ENCODE measurements at regions not wholly inside any gene's neighbourhood (a gene's known extent, or its start where the extent isn't known, plus 50 kb on each side); places are given as distances from the start of the nearest gene placed in this dataset.

GRCh38 chr3:159771865-159772611 is 216.6 kb upstream of the IL12A start:
- Mint-ChIP-seq H3K27me3 (peaks cover 58% of the 10 kb centered on the region), H3K27ac (no peak overlapping the region), H3K4me1 (no peaks in the 10 kb centered on the region), H3K36me3 (ENCODE audit: low read depth) (no peaks in the 10 kb centered on the region), H3K4me3 (no peak overlapping the region)
- H3K9me3 ChIP-seq (ENCODE audit: control insufficient read depth, low read length, poor library complexity, severe bottlenecking), result no peaks in the 10 kb centered on the region
- ATAC-seq (no peak), DNase-seq (no peak)

GRCh38 chr3:159773706-159774105 is 214.9 kb upstream of the IL12A start:
- H3K9me3 ChIP-seq (ENCODE audit: control insufficient read depth, low read length, poor library complexity, severe bottlenecking), result no peaks in the 10 kb centered on the region
- H3K27ac Mint-ChIP-seq, result no peak overlapping the region
- no peaks in the 10 kb centered on the region for H3K36me3 Mint-ChIP-seq (ENCODE audit: low read depth)
- no peaks in the 10 kb centered on the region for H3K4me1 Mint-ChIP-seq
- no peak overlapping the region for H3K4me3 Mint-ChIP-seq
- H3K27me3 Mint-ChIP-seq, result peaks cover 47% of the 10 kb centered on the region
- no peak for DNase-seq
- no peak for ATAC-seq

GRCh38 chr3:159775372-159775961 is 213.2 kb upstream of the IL12A start:
- Mint-ChIP-seq H3K27me3 (peaks cover 57% of the 10 kb centered on the region), H3K27ac (no peak overlapping the region), H3K4me3 (no peak overlapping the region), H3K4me1 (no peaks in the 10 kb centered on the region), H3K36me3 (ENCODE audit: low read depth) (no peaks in the 10 kb centered on the region)
- no peak for DNase-seq
- no peaks in the 10 kb centered on the region for H3K9me3 ChIP-seq (ENCODE audit: control insufficient read depth, low read length, poor library complexity, severe bottlenecking)
- no peak for ATAC-seq

DNA sequence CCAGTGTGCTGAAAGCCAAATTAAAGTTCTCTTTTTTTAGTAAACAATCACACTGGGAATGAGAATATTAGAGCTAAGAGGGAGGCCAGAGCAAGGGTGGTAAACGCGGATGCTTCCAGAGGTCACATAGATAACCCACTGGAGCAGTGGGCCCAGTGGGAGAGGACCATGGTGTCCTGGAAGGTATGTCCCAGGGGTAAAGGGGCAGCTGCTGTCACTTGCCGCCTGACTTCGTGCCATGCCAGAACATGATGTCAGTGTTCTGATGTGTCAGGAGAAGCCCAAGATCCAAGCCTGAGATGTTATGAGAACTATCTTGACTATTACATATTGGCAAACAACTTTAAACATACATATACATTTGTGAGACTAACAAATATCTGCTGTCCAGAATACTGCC is 211.9 kb upstream of the IL12A start:
- Mint-ChIP-seq H3K27me3 (peaks cover 57% of the 10 kb centered on the region), H3K4me1 (no peaks in the 10 kb centered on the region), H3K4me3 (no peak overlapping the region), H3K27ac (no peak overlapping the region), H3K36me3 (ENCODE audit: low read depth) (no peaks in the 10 kb centered on the region)
- DNase-seq (no peak), ATAC-seq (no peak)
- H3K9me3 ChIP-seq (ENCODE audit: control insufficient read depth, low read length, poor library complexity, severe bottlenecking), result no peaks in the 10 kb centered on the region

DNA sequence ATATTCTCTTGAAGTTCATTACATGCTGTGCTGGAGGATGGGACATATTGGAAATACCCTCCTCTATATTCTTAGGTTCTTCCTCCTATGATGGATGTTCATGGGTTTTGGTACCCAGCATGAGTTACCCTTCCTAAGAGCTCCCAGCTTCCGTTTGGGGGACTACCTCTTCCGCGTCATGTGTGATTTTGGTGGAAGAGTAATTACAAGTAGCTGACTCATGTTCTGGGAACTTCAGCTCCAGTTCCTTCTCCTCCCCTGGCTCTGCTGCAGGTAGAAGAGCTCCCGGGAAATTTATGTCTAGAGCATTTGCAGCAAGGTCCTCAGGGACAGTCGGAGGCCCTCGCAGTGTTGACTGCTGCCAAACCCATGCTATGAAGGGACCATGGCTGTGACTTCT is 208.8 kb upstream of the IL12A start:
- DNase-seq (no peak), ATAC-seq (no peak)
- Mint-ChIP-seq H3K27ac (no peak overlapping the region), H3K36me3 (ENCODE audit: low read depth) (no peaks in the 10 kb centered on the region), H3K4me1 (no peaks in the 10 kb centered on the region), H3K4me3 (no peak overlapping the region), H3K27me3 (peaks cover 63% of the 10 kb centered on the region)
- H3K9me3 ChIP-seq (ENCODE audit: control insufficient read depth, low read length, poor library complexity, severe bottlenecking), result no peaks in the 10 kb centered on the region

GRCh38 chr3:159781867-159782266 is 206.8 kb upstream of the IL12A start:
- ATAC-seq (no peak), DNase-seq (no peak)
- Mint-ChIP-seq H3K27me3 (peaks cover 49% of the 10 kb centered on the region), H3K27ac (no peak overlapping the region), H3K36me3 (ENCODE audit: low read depth) (no peaks in the 10 kb centered on the region), H3K4me3 (no peak overlapping the region), H3K4me1 (no peaks in the 10 kb centered on the region)
- no peaks in the 10 kb centered on the region for H3K9me3 ChIP-seq (ENCODE audit: control insufficient read depth, low read length, poor library complexity, severe bottlenecking)

DNA sequence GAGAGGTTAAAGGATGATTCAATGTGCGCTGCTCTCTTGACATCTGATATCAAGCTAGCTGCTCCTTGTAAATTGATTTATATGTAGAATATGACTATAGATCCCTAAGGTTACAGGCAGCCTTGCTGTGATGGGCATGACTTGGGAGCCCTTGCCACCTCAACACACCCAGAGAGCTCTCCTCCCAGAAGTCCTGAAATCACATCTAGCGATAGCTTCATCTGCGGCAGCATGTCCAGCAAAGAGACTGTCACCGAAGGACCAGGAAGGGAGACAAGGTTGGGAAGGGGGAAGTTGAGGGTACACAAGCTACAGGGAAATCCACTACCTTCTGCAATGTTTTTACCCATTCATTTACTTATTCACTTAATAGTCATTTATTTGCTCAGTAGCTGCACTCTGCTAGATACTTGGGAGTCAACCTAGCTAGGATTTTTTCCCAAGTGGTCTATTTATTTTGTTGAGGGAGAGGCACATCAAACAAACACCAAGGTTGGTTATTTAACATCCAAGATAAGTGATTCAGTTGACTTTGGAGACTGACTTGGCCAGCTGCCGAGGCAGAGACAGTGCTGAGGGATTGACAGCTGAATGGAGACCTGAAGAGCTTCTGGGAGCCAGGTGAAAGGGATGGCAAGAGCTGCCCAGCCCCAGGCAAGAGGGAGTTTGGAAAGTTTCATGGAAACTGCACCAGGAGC is 205.8 kb upstream of the IL12A start:
- Mint-ChIP-seq H3K36me3 (ENCODE audit: low read depth) (no peaks in the 10 kb centered on the region), H3K4me3 (no peak overlapping the region), H3K4me1 (no peaks in the 10 kb centered on the region), H3K27me3 (peaks cover 54% of the 10 kb centered on the region), H3K27ac (no peak overlapping the region)
- DNase-seq (no peak), ATAC-seq (no peak)
- H3K9me3 ChIP-seq (ENCODE audit: control insufficient read depth, low read length, poor library complexity, severe bottlenecking), result no peaks in the 10 kb centered on the region

- Mint-ChIP-seq H3K27me3 (peaks cover 45% of the 10 kb centered on the region), H3K4me1 (no peaks in the 10 kb centered on the region)
Measured at GRCh38 chr3:159783780-159784742, 204.6 kb upstream of the IL12A start.

DNA sequence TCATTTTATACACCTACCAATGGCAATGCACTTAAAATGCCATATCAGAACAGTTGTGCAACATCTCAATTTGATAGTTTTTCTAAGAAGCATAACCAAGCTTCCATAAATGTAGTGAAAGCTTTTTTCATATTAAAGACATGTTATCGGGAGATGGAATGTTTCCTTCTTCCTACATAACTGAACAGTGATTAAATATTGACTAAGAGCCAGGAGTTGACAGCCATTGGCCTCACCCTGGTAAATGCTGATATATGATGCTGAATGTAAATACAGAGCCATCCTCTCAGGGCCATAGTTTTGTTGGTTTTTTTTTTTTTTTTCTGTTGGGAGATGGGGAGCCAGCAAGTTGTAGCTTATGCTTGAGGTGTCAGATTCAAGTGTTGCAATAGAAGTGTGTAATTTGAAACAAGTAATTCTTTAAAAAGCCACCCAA is 203.3 kb upstream of the IL12A start:
- DNase-seq (no peak), ATAC-seq (no peak)
- H3K9me3 ChIP-seq (ENCODE audit: control insufficient read depth, low read length, poor library complexity, severe bottlenecking), result no peaks in the 10 kb centered on the region
- H3K4me1 Mint-ChIP-seq, result no peaks in the 10 kb centered on the region
- no peak overlapping the region for H3K4me3 Mint-ChIP-seq
- peaks cover 39% of the 10 kb centered on the region for H3K27me3 Mint-ChIP-seq
- H3K27ac Mint-ChIP-seq, result no peak overlapping the region
- H3K36me3 Mint-ChIP-seq (ENCODE audit: low read depth), result no peaks in the 10 kb centered on the region

More at GRCh38 chr3:159783780-159784742, 204.6 kb upstream of the IL12A start:
- Mint-ChIP-seq H3K36me3 (ENCODE audit: low read depth) (no peaks in the 10 kb centered on the region), H3K27ac (no peak overlapping the region), H3K4me3 (no peak overlapping the region)
- H3K9me3 ChIP-seq (ENCODE audit: control insufficient read depth, low read length, poor library complexity, severe bottlenecking), result no peaks in the 10 kb centered on the region
- no peak for ATAC-seq
- no peak for DNase-seq

DNA sequence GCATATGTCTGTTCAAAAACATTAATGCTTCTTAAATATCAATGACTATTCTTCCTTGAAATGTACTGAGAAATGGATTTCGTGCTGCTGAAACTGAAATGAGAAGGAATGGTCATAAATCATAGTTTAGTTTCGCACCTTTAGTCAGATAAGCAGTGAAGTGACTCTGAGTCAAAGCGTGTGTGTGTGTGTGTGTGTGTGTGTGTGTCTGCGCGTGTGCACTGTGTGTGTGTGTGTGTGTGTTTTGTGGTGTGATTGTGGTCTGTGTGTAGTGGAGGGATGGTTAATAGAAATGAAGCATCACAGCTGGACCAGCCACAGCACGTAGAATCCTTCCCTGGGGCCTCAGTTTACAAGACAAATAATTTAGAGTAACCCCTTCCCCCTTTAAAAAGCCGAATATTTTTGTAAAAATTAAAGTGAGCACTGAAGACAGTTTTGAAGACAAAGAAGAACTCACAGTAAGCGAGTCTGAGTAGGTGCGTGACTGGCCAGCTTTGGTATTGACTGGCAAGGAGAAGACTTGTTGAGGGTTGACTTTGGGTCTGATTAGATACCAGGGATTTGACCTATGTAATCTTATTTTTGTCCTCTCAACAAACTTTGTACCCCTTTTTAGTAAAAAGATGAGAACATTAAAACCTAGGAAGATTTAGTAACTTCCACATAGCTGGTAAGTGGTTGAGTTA is 202.0 kb upstream of the IL12A start:
- no peaks in the 10 kb centered on the region for H3K4me1 Mint-ChIP-seq
- no peak for DNase-seq
- no peak for ATAC-seq

DNA sequence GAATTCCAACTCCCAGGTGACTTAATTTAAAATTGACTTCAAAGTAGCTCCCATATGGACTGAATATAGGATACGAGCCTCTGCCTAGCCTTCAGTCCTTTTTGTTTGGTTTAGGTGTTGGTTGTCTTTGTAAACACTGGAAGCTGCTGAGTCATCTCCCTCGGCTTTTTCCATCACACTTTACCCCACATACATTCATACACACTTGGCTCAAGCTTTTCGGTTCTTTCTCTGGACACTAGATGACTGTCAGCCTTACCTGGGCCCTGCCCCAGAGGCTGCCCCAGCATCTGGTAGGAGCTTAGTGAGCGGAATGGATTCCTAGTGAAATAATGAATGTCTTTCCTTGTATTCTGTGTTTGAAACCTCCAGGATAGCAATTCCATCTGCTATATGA is 201.5 kb upstream of the IL12A start:
- H3K9me3 ChIP-seq (ENCODE audit: control insufficient read depth, low read length, poor library complexity, severe bottlenecking), result no peaks in the 10 kb centered on the region
- no peak overlapping the region for H3K4me3 Mint-ChIP-seq
- no peak overlapping the region for H3K27ac Mint-ChIP-seq
- no peaks in the 10 kb centered on the region for H3K36me3 Mint-ChIP-seq (ENCODE audit: low read depth)
- ATAC-seq (no peak), DNase-seq (no peak)
- H3K4me1 Mint-ChIP-seq, result no peaks in the 10 kb centered on the region
- H3K27me3 Mint-ChIP-seq, result peaks cover 37% of the 10 kb centered on the region

More for the DNA sequence above, 202.0 kb upstream of the IL12A start:
- Mint-ChIP-seq H3K27ac (no peak overlapping the region), H3K27me3 (peaks cover 34% of the 10 kb centered on the region), H3K36me3 (ENCODE audit: low read depth) (no peaks in the 10 kb centered on the region), H3K4me3 (no peak overlapping the region)
- H3K9me3 ChIP-seq (ENCODE audit: control insufficient read depth, low read length, poor library complexity, severe bottlenecking), result no peaks in the 10 kb centered on the region

DNA sequence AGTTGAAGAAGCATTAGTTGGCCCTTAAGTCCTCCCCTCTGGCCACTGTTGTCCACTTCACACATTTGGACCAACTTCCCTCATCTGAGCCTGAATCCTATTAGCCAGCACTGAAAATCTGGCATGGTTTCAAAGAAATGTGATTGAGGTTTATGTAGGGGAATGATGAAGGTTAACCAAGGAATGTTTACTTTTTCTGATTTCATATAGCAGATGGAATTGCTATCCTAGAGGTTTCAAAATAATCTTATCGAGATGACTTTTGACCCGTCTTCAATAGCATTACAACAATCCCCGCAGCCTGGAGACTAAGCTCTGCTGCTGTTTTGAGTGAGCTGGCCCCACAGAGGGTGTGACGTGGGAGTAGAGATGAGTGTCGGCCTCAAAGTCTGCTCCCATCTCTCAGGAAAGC is 200.8 kb upstream of the IL12A start:
- Mint-ChIP-seq H3K27ac (no peak overlapping the region), H3K4me1 (no peaks in the 10 kb centered on the region), H3K27me3 (peaks cover 41% of the 10 kb centered on the region), H3K36me3 (ENCODE audit: low read depth) (no peaks in the 10 kb centered on the region), H3K4me3 (no peak overlapping the region)
- no peak for DNase-seq
- no peak for ATAC-seq
- H3K9me3 ChIP-seq (ENCODE audit: control insufficient read depth, low read length, poor library complexity, severe bottlenecking), result no peaks in the 10 kb centered on the region
